ENCODE measurements at regions not wholly inside any gene's neighbourhood (a gene's known extent, or its start where the extent isn't known, plus 50 kb on each side); places are given as distances from the start of the nearest gene placed in this dataset.

GRCh38 chr2:143823876-143824275, 694.7 kb downstream of the ARHGAP15 start:
- no peak for DNase-seq (ENCODE audit: low spot score)
- Mint-ChIP-seq H3K36me3 (ENCODE audit: low read depth) (no peaks in the 10 kb centered on the region), H3K9me3 (ENCODE audit: low read depth) (no peaks in the 10 kb centered on the region), H3K4me1 (ENCODE audit: low read depth) (peaks cover 7% of the 10 kb centered on the region), H3K4me3 (ENCODE audit: unreplicated experiment) (no peak overlapping the region), H3K27me3 (ENCODE audit: low read depth) (no peaks in the 10 kb centered on the region), H3K27ac (ENCODE audit: unreplicated experiment) (no peak overlapping the region)
- TF ChIP-seq CTCF (IDR thresholded peaks at IDR 0.05), result no peak

- Mint-ChIP-seq H3K36me3 (ENCODE audit: low read depth) (no peaks in the 10 kb centered on the region), H3K27me3 (ENCODE audit: low read depth) (no peaks in the 10 kb centered on the region), H3K4me3 (ENCODE audit: unreplicated experiment) (no peak overlapping the region), H3K9me3 (ENCODE audit: low read depth) (no peaks in the 10 kb centered on the region), H3K4me1 (ENCODE audit: low read depth) (peaks cover 7% of the 10 kb centered on the region), H3K27ac (ENCODE audit: unreplicated experiment) (no peak overlapping the region)
- no peak for DNase-seq (ENCODE audit: low spot score)
- TF ChIP-seq CTCF (IDR thresholded peaks at IDR 0.05), result no peak
These were observed 694.1 kb downstream of the ARHGAP15 start for GRCh38 chr2:143823296-143823695.

GRCh38 chr2:143822736-143823135, 693.5 kb downstream of the ARHGAP15 start:
- no peak for DNase-seq (ENCODE audit: low spot score)
- H3K4me1 Mint-ChIP-seq (ENCODE audit: low read depth), result peaks cover 7% of the 10 kb centered on the region
- TF ChIP-seq CTCF (IDR thresholded peaks at IDR 0.05), result no peak
- no peak overlapping the region for H3K27ac Mint-ChIP-seq (ENCODE audit: unreplicated experiment)
- H3K9me3 Mint-ChIP-seq (ENCODE audit: low read depth), result no peaks in the 10 kb centered on the region
- no peak overlapping the region for H3K4me3 Mint-ChIP-seq (ENCODE audit: unreplicated experiment)
- H3K36me3 Mint-ChIP-seq (ENCODE audit: low read depth), result no peaks in the 10 kb centered on the region
- H3K27me3 Mint-ChIP-seq (ENCODE audit: low read depth), result no peaks in the 10 kb centered on the region

- no peaks in the 10 kb centered on the region for H3K27me3 Mint-ChIP-seq (ENCODE audit: low read depth)
- no peaks in the 10 kb centered on the region for H3K36me3 Mint-ChIP-seq (ENCODE audit: low read depth)
- H3K4me1 Mint-ChIP-seq (ENCODE audit: low read depth), result peaks cover 7% of the 10 kb centered on the region
- no peaks in the 10 kb centered on the region for H3K9me3 Mint-ChIP-seq (ENCODE audit: low read depth)
- no peak overlapping the region for H3K4me3 Mint-ChIP-seq (ENCODE audit: unreplicated experiment)
- H3K27ac Mint-ChIP-seq (ENCODE audit: unreplicated experiment), result no peak overlapping the region
- no peak for TF ChIP-seq CTCF (IDR thresholded peaks at IDR 0.05)
- DNase-seq (ENCODE audit: low spot score), result no peak
These were observed 690.5 kb downstream of the ARHGAP15 start for GRCh38 chr2:143819764-143820163.

- H3K27me3 Mint-ChIP-seq (ENCODE audit: low read depth), result no peaks in the 10 kb centered on the region
- TF ChIP-seq CTCF (IDR thresholded peaks at IDR 0.05), result no peak
- H3K4me3 Mint-ChIP-seq (ENCODE audit: unreplicated experiment), result no peak overlapping the region
- peaks cover 7% of the 10 kb centered on the region for H3K4me1 Mint-ChIP-seq (ENCODE audit: low read depth)
- no peaks in the 10 kb centered on the region for H3K9me3 Mint-ChIP-seq (ENCODE audit: low read depth)
- H3K27ac Mint-ChIP-seq (ENCODE audit: unreplicated experiment), result no peak overlapping the region
- no peaks in the 10 kb centered on the region for H3K36me3 Mint-ChIP-seq (ENCODE audit: low read depth)
- no peak for DNase-seq (ENCODE audit: low spot score)
These were observed 690.0 kb downstream of the ARHGAP15 start for GRCh38 chr2:143819190-143819735.

Measured in chondrocyte (in vitro differentiated cells).